Astrocyte (in vitro differentiated cells and primary cell): ENCODE measurements at regions not wholly inside any gene's neighbourhood (a gene's known extent, or its start where the extent isn't known, plus 50 kb on each side); places are given as distances from the start of the nearest gene placed in this dataset.

Experiments used
- EZH2 ChIP-seq: IDR thresholded peaks from 2 replicates; pipeline ENCODE4 v1.6.1; 2012; ENCODE audit warnings: mild to moderate bottlenecking, low read length, inconsistent platforms; ENCODE audit not compliant: insufficient read depth
- TF ChIP-seq, protein P1 (sequence below): IDR thresholded peaks from 2 replicates; pipeline ENCODE4 v1.5.1; 2011; ENCODE audit warnings: low read depth, mild to moderate bottlenecking, inconsistent platforms, low read length, moderate library complexity; ENCODE audit not compliant: insufficient read depth

- no peak for TF ChIP-seq EZH2
- TF ChIP-seq, protein P1, sequence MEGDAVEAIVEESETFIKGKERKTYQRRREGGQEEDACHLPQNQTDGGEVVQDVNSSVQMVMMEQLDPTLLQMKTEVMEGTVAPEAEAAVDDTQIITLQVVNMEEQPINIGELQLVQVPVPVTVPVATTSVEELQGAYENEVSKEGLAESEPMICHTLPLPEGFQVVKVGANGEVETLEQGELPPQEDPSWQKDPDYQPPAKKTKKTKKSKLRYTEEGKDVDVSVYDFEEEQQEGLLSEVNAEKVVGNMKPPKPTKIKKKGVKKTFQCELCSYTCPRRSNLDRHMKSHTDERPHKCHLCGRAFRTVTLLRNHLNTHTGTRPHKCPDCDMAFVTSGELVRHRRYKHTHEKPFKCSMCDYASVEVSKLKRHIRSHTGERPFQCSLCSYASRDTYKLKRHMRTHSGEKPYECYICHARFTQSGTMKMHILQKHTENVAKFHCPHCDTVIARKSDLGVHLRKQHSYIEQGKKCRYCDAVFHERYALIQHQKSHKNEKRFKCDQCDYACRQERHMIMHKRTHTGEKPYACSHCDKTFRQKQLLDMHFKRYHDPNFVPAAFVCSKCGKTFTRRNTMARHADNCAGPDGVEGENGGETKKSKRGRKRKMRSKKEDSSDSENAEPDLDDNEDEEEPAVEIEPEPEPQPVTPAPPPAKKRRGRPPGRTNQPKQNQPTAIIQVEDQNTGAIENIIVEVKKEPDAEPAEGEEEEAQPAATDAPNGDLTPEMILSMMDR: no peak
These were observed 1062.5 kb downstream of the BCL11A start for GRCh38 chr2:59490994-59491393.
